GM12878 (cell line): ENCODE measurements at regions not wholly inside any gene's neighbourhood (a gene's known extent, or its start where the extent isn't known, plus 50 kb on each side); places are given as distances from the start of the nearest gene placed in this dataset.

Experiments
- ATAC-seq: fragments of 200-7000 bp; cut with Tn5 transposase; 3 replicates; pipeline ENCODE4 v1.9.1; 2020; ENCODE audit warnings: mild to moderate bottlenecking, moderate library complexity
- BruUV-seq: library from RNA; stranded (reverse); fragments of 400-500 nt; replicated peaks from 2 replicates; lab custom pipeline; 2021; lab: Mats Ljungman, UMichigan
- CTCF ChIA-PET: fragments of 300-600 bp; sonication (Branson Sonifier 250); formaldehyde crosslinking; extraction: SDS; loops from one replicate; lab custom pipeline; 2021; ENCODE audit warnings: inconsistent platforms; lab: Yijun Ruan, JAX
- POLR2A ChIA-PET: fragments of 350-600 bp; formaldehyde crosslinking; extraction: SDS; loops from one replicate; lab custom pipeline; 2021; ENCODE audit warnings: inconsistent platforms; lab: Charles Lee
- RAD21 ChIA-PET: fragments of 300-600 bp; sonication (Branson Sonifier 250); formaldehyde crosslinking; loops from one replicate; lab custom pipeline; 2023; ENCODE audit warnings: antibody characterized with exemption; ENCODE audit not compliant: unreplicated experiment; lab: Charles Lee
- SMC1A ChIA-PET: fragments of 300-600 bp; sonication (Branson Sonifier 250); formaldehyde crosslinking; loops from one replicate; lab custom pipeline; 2023; ENCODE audit not compliant: unreplicated experiment, uncharacterized antibody; lab: Charles Lee
- DNase-seq: peaks from one replicate; pipeline ENCODE4 v3.0.0-alpha.2; 2011; ENCODE audit warnings: low read depth, low spot score
- FAIRE-seq: peaks from 3 replicates; lab custom pipeline; 2011; peaks lifted over from hg19 to GRCh38; lab: Jason Lieb, UNC
- H2AFZ ChIP-seq: 2 replicates; pipeline ENCODE4 v1.6.0; 2011; ENCODE audit warnings: low read depth, low read length, control low read depth; ENCODE audit not compliant: control insufficient read depth
- H3K27ac ChIP-seq: 2 replicates; pipeline ENCODE4 v1.5.1; 2011; ENCODE audit warnings: control low read depth; ENCODE audit not compliant: control insufficient read depth, insufficient read depth
- H3K27me3 ChIP-seq, 2 experiments: replicated peaks in 1 of 2; 2 replicates each; pipeline versions ENCODE4 v1.6.0 to v1.6.1; 2011; ENCODE audit warnings: low read length in 1 of 2; ENCODE audit not compliant: control insufficient read depth in 2 of 2, insufficient read depth in 2 of 2
- H3K36me3 ChIP-seq, 2 experiments: 2 replicates each; pipeline ENCODE4 v1.5.1; 2011; ENCODE audit warnings: low read length in 1 of 2; ENCODE audit not compliant: control insufficient read depth in 2 of 2, insufficient read depth in 2 of 2
- H3K4me1 ChIP-seq: 2 replicates; pipeline ENCODE4 v1.6.1; 2011; ENCODE audit warnings: mild to moderate bottlenecking, low read length, moderate library complexity, mixed read lengths; ENCODE audit not compliant: control insufficient read depth, insufficient read depth
- H3K4me2 ChIP-seq: 2 replicates; pipeline ENCODE4 v1.6.0; 2011; ENCODE audit warnings: control low read depth; ENCODE audit not compliant: control insufficient read depth, insufficient read depth
- H3K4me3 ChIP-seq: fragments of 200-600 bp; sonication (generic); 2 replicates; pipeline ENCODE4 v1.5.1; 2016
- H3K79me2 ChIP-seq: 2 replicates; pipeline ENCODE4 v1.6.0; 2011; ENCODE audit warnings: low read length; ENCODE audit not compliant: control insufficient read depth, insufficient read depth
- H3K9ac ChIP-seq: 2 replicates; pipeline ENCODE4 v1.8.0; 2011; ENCODE audit warnings: low read length, control low read depth, mixed read lengths; ENCODE audit not compliant: control insufficient read depth, insufficient read depth
- H3K9me3 ChIP-seq: replicated peaks from 3 replicates; pipeline ENCODE4 v1.5.1; 2011; ENCODE audit warnings: mild to moderate bottlenecking, low read length; ENCODE audit not compliant: control insufficient read depth, insufficient read depth
- H4K20me1 ChIP-seq: 2 replicates; pipeline ENCODE4 v1.6.0; 2011; ENCODE audit not compliant: control insufficient read depth, insufficient read depth
- CTCF ChIP-seq, 3 experiments: IDR thresholded peaks in 2 of 3; conservative IDR thresholded peaks in 1 of 3; 2 replicates each; pipeline ENCODE4 v1.5.1; 2011; ENCODE audit warnings: low read depth in 3 of 3, low read length in 3 of 3, mild to moderate bottlenecking in 3 of 3, control low read depth in 2 of 3, moderate library complexity in 2 of 3, inconsistent platforms in 1 of 3, mixed read lengths in 1 of 3; ENCODE audit not compliant: control insufficient read depth in 2 of 3, insufficient read depth in 1 of 3; ENCODE audit errors: extremely low read depth in 1 of 3
- MEF2B ChIP-seq: fragments of 450-650 bp; IDR thresholded peaks from 2 replicates; pipeline ENCODE4 v1.6.1; 2018; ENCODE audit warnings: mild to moderate bottlenecking, moderate library complexity; ENCODE audit not compliant: partially characterized antibody, poor library complexity, severe bottlenecking
- MTA3 ChIP-seq: IDR thresholded peaks from 2 replicates; pipeline ENCODE4 v1.6.1; 2012; ENCODE audit warnings: low read length, inconsistent platforms, borderline replicate concordance
- MYB ChIP-seq: fragments of 150-350 bp; IDR thresholded peaks from 2 replicates; pipeline ENCODE4 v1.6.1; 2014; ENCODE audit warnings: mild to moderate bottlenecking, low read depth, low read length, borderline replicate concordance
- RAD51 ChIP-seq: fragments of 450-650 bp; IDR thresholded peaks from 2 replicates; pipeline ENCODE4 v1.6.1; 2016; ENCODE audit warnings: moderate library complexity, mild to moderate bottlenecking, inconsistent platforms
- SMAD1 ChIP-seq: fragments of 450-650 bp; IDR thresholded peaks from 2 replicates; pipeline ENCODE4 v1.6.1; 2018; ENCODE audit warnings: mild to moderate bottlenecking, low read depth; ENCODE audit not compliant: partially characterized antibody
- SMC3 ChIP-seq: IDR thresholded peaks from 2 replicates; pipeline ENCODE4 v1.6.1; 2011; ENCODE audit warnings: low read length, improper control_type of control experiment, borderline replicate concordance
- USF1 ChIP-seq: IDR thresholded peaks from 2 replicates; pipeline ENCODE4 v1.6.1; 2011; ENCODE audit warnings: borderline replicate concordance, low read depth, mild to moderate bottlenecking, moderate library complexity, mixed read lengths, low read length; ENCODE audit not compliant: insufficient read depth; ENCODE audit errors: extremely low read length
- ZBTB40 ChIP-seq: fragments of 450-650 bp; IDR thresholded peaks from 2 replicates; pipeline ENCODE4 v1.6.1; 2016; ENCODE audit warnings: mild to moderate bottlenecking, moderate library complexity, borderline replicate concordance
- ZNF592 ChIP-seq: fragments of 450-650 bp; IDR thresholded peaks from 2 replicates; pipeline ENCODE4 v1.6.1; 2017; ENCODE audit warnings: mild to moderate bottlenecking, moderate library complexity
- WGBS: methylation state at CpG from one replicate; pipeline ENCODE4 v1.1.6; 2016; ENCODE audit warnings: low lambda C conversion rate; ENCODE audit not compliant: insufficient replicate concordance, insufficient coverage; ENCODE audit errors: missing lambda C conversion rate; 5-methylcytosine and 5-hydroxymethylcytosine counted together
- in situ Hi-C: fragments of 300-500 bp; cut with MboI; formaldehyde crosslinking; loops from 9 replicates; pipeline ENCODE4 v1.14.3; 2018; ENCODE audit warnings: mixed read lengths
- intact Hi-C: fragments of 100-400 bp; cut with micrococcal nuclease; formaldehyde crosslinking; loops from one replicate; pipeline ENCODE4 v1.14.2; 2022; ENCODE audit not compliant: unreplicated experiment

DNA sequence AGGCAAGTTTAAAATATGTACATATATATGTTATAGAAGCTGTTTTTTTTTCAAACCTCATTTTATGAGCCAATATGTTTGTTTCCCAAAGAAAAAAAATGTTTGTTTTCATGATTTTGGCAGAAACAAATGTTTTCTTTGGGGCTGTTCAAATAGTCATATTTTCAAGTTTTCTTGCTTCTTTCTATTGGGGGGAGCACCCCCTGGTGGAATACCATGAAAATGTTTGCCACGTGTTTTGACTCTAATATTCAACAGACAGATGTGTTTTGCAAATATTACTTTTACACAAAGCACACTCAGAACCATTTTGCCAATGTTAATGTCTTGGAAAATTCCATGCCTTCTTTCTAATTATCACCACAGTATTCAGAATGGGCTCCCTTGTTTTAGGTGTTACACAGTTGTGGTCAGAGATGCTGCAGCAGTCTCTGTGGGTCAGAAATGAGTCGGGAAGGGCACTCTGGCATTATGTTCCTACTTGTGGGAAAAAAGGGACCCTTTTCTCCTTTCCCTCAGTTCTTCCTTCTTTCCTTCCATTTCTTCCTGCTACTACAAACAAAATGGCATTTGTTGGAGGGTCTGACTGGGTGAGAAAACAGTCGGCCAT is 817.0 kb downstream of the TUSC7 start:
- H3K27ac ChIP-seq: no peak overlapping the region
- H3K27me3 ChIP-seq: no peaks in the 10 kb centered on the region
- H4K20me1 ChIP-seq: no peaks in the 10 kb centered on the region
- 15% methylated on average over 3 of the region's 3 CpGs for WGBS
- CTCF ChIA-PET: interaction anchor here (0.8 to 6.4 kb wide), 43 partner anchors 9 to 756 kb away, joined by 3 to 177 read pairs (median 7); no protein-coding TSS in a partner anchor
- peak; percentile 64 for ATAC-seq
- RAD21 ChIA-PET: interaction anchor here (0.6 to 4.3 kb wide), 24 partner anchors 24 to 1290 kb away, joined by 3 to 84 read pairs (median 6); no protein-coding TSS in a partner anchor
- H3K9me3 ChIP-seq: no peaks in the 10 kb centered on the region
- no peak overlapping the region for H2AFZ ChIP-seq
- in situ Hi-C loops (loop anchor here (10.0 kb wide), 2 partner anchors 512 to 752 kb away; no protein-coding TSS in a partner anchor), intact Hi-C loops (loop anchor here (1.0 to 2.0 kb wide), 4 partner anchors 119 to 755 kb away; no protein-coding TSS in a partner anchor)
- H3K4me2 ChIP-seq: no peak overlapping the region
- DNase-seq: no peak
- no peaks in the 10 kb centered on the region for H3K79me2 ChIP-seq
- no peak overlapping the region for H3K4me3 ChIP-seq
- no peak for FAIRE-seq
- no peaks in the 10 kb centered on the region for H3K36me3 ChIP-seq
- H3K4me1 ChIP-seq: no peaks in the 10 kb centered on the region
- H3K9ac ChIP-seq: no peak overlapping the region
- no TSS peak for BruUV-seq
- SMC1A ChIA-PET: interaction anchor here (0.8 to 7.7 kb wide), 42 partner anchors 7 to 759 kb away, joined by 3 to 187 read pairs (median 6); no protein-coding TSS in a partner anchor
- POLR2A ChIA-PET: no interaction called here
- no peak for TF ChIP-seq MYB
- peak; percentile 83 for TF ChIP-seq SMC3
- no peak for TF ChIP-seq SMAD1
- TF ChIP-seq RAD51: peak; percentile 39; the same call in 1 of the 2 replicates
- TF ChIP-seq CTCF (IDR thresholded peaks at IDR 0.05 in 2 of 3, conservative IDR thresholded peaks at IDR 0.05 in 1 of 3; ENCODE audit: control insufficient read depth in 2 of 3, extremely low read depth in 1 of 3, insufficient read depth in 1 of 3, low read depth in 3 of 3, low read length in 3 of 3): peak; percentile 56 to 61 (median 59)
- TF ChIP-seq ZNF592: peak; percentile 47; the same call in 1 of the 2 replicates
- TF ChIP-seq MEF2B: no peak
- no peak for TF ChIP-seq MTA3
- no peak for TF ChIP-seq ZBTB40
- no peak for TF ChIP-seq USF1
